HEK293 (cell line): ENCODE measurements at regions not wholly inside any gene's neighbourhood (a gene's known extent, or its start where the extent isn't known, plus 50 kb on each side); places are given as distances from the start of the nearest gene placed in this dataset.

Experiments used
- CTCF ChIA-PET: fragments of 350-600 bp; formaldehyde crosslinking; extraction: SDS; loops from one replicate; lab custom pipeline; 2021; ENCODE audit warnings: antibody characterized with exemption; lab: Yijun Ruan, JAX
- POLR2A ChIA-PET: fragments of 300-600 bp; formaldehyde crosslinking; extraction: SDS; loops from one replicate; lab custom pipeline; 2020; ENCODE audit warnings: antibody characterized with exemption, inconsistent platforms; lab: Yijun Ruan, JAX
- H3K27ac ChIP-seq: fragments of 200-500 bp; sonication (Bioruptor generic); 2 replicates; pipeline ENCODE4 v1.5.1; 2014; ENCODE audit warnings: low read depth, low read length, control low read depth, inconsistent platforms; ENCODE audit errors: extremely low read depth
- H3K36me3 ChIP-seq, 2 experiments: fragments of 200-500 bp in 1 of 2; sonication (Bioruptor generic) in 1 of 2; 1 replicate in 1 of 2; 2 replicates in 1 of 2; pipeline ENCODE4 v1.5.1; 2014 to 2017; ENCODE audit warnings: inconsistent platforms in 2 of 2, low read length in 2 of 2; ENCODE audit not compliant: control insufficient read depth in 2 of 2, insufficient read depth in 1 of 2
- H3K4me1 ChIP-seq: fragments of 200-500 bp; sonication (Bioruptor generic); 2 replicates; pipeline ENCODE4 v1.5.1; 2014; ENCODE audit warnings: mild to moderate bottlenecking, low read length, inconsistent platforms; ENCODE audit not compliant: control insufficient read depth, insufficient read depth
- H3K4me3 ChIP-seq: 2 replicates; pipeline ENCODE4 v1.5.1; 2011; ENCODE audit warnings: low read depth, mild to moderate bottlenecking, control low read depth, low read length, moderate library complexity
- H3K9me3 ChIP-seq: fragments of 200-500 bp; sonication (Bioruptor generic); 2 replicates; pipeline ENCODE4 v1.5.1; 2014; ENCODE audit warnings: low read depth, low read length, inconsistent platforms; ENCODE audit not compliant: control insufficient read depth, insufficient read depth
- BCL6B ChIP-seq: fragments of 450-650 bp; formaldehyde crosslinking; IDR thresholded peaks from 2 replicates; pipeline ENCODE4 v1.5.1; 2017; ENCODE audit warnings: missing biosample characterization, missing genetic modification characterization
- CTCF ChIP-seq: fragments of 450-650 bp; formaldehyde crosslinking; IDR thresholded peaks from 2 replicates; pipeline ENCODE4 v1.5.1; 2016; ENCODE audit warnings: missing biosample characterization, missing genetic modification characterization
- GLI2 ChIP-seq: fragments of 450-650 bp; formaldehyde crosslinking; IDR thresholded peaks from 2 replicates; pipeline ENCODE4; 2017; ENCODE audit warnings: missing biosample characterization, missing genetic modification characterization, low read depth, borderline replicate concordance
- MEIS1 ChIP-seq: sonication (generic); formaldehyde crosslinking; IDR thresholded peaks from 2 replicates; pipeline ENCODE4 v1.8.1; 2022; ENCODE audit warnings: missing genetic modification reagents, mild to moderate bottlenecking, borderline replicate concordance
- MYNN ChIP-seq: fragments of 450-650 bp; formaldehyde crosslinking; IDR thresholded peaks from 2 replicates; pipeline ENCODE4 v1.5.1; 2016; ENCODE audit warnings: missing biosample characterization, missing genetic modification characterization, borderline replicate concordance
- SP3 ChIP-seq: fragments of 450-650 bp; formaldehyde crosslinking; IDR thresholded peaks from 2 replicates; pipeline ENCODE4 v1.5.1; 2016; ENCODE audit warnings: missing biosample characterization, missing genetic modification characterization
- YY1 ChIP-seq: fragments of 450-650 bp; formaldehyde crosslinking; IDR thresholded peaks from 2 replicates; pipeline ENCODE4 v1.5.1; 2018; ENCODE audit warnings: missing biosample characterization, missing genetic modification characterization
- ZBTB49 ChIP-seq: fragments of 450-650 bp; formaldehyde crosslinking; IDR thresholded peaks from 2 replicates; pipeline ENCODE4 v1.5.1; 2016; ENCODE audit warnings: missing biosample characterization, missing genetic modification characterization, low read depth
- ZEB2 ChIP-seq: fragments of 450-650 bp; formaldehyde crosslinking; IDR thresholded peaks from 2 replicates; pipeline ENCODE4 v1.5.1; 2016; ENCODE audit warnings: missing biosample characterization, missing genetic modification characterization
- ZFP3 ChIP-seq: fragments of 450-650 bp; formaldehyde crosslinking; IDR thresholded peaks from 2 replicates; pipeline ENCODE4 v1.5.1; 2016; ENCODE audit warnings: low read depth, missing biosample characterization, missing genetic modification characterization
- ZNF133 ChIP-seq: fragments of 450-650 bp; formaldehyde crosslinking; IDR thresholded peaks from 2 replicates; pipeline ENCODE4 v1.5.1; 2016; ENCODE audit warnings: missing biosample characterization, missing genetic modification characterization
- ZNF398 ChIP-seq: fragments of 450-650 bp; formaldehyde crosslinking; IDR thresholded peaks from 2 replicates; pipeline ENCODE4 v1.5.1; 2017; ENCODE audit warnings: missing biosample characterization, missing genetic modification characterization
- ZNF513 ChIP-seq: fragments of 450-650 bp; IDR thresholded peaks from 2 replicates; pipeline ENCODE4 v1.5.1; 2018; ENCODE audit warnings: missing biosample characterization, missing genetic modification characterization
- ZNF518A ChIP-seq: fragments of 450-650 bp; formaldehyde crosslinking; conservative IDR thresholded peaks from 2 replicates; pipeline ENCODE4 v1.5.1; 2016; ENCODE audit warnings: low read depth, missing biosample characterization, missing genetic modification characterization
- ZNF660 ChIP-seq: fragments of 450-650 bp; IDR thresholded peaks from 2 replicates; pipeline ENCODE4 v1.5.1; 2018; ENCODE audit warnings: missing biosample characterization, mild to moderate bottlenecking, missing genetic modification characterization

- CTCF ChIA-PET: no interaction called here
- no peak for TF ChIP-seq SP3
- TF ChIP-seq ZNF660 (tag by site-specific recombination): no peak
- no peak for TF ChIP-seq ZNF518A (tag by site-specific recombination)
- TF ChIP-seq BCL6B (tag by site-specific recombination): no peak
- no peak for TF ChIP-seq ZNF133 (tag by site-specific recombination)
- no peak for TF ChIP-seq ZFP3 (tag by site-specific recombination)
- TF ChIP-seq YY1 (tag by site-specific recombination): no peak
- no peak for TF ChIP-seq MYNN (tag by site-specific recombination)
- TF ChIP-seq ZNF513 (tag by site-specific recombination): no peak
- TF ChIP-seq ZNF398: no peak
- no peak for TF ChIP-seq ZBTB49 (tag by site-specific recombination)
- TF ChIP-seq ZEB2: no peak
- no peak for TF ChIP-seq CTCF (tag by site-specific recombination)
- TF ChIP-seq GLI2: no peak
- TF ChIP-seq MEIS1 (CRISPR knock-in tag): no peak
- no peak overlapping the region for H3K4me3 ChIP-seq
- POLR2A ChIA-PET: no interaction called here
- no peaks in the 10 kb centered on the region for H3K4me1 ChIP-seq
- no peaks in the 10 kb centered on the region for H3K9me3 ChIP-seq
- H3K36me3 ChIP-seq: no peaks in the 10 kb centered on the region
- no peak overlapping the region for H3K27ac ChIP-seq
Observed at GRCh38 chr4:180530787-180531186, 1712.4 kb upstream of the TENM3 start.
